ENCODE measurements at regions not wholly inside any gene's neighbourhood (a gene's known extent, or its start where the extent isn't known, plus 50 kb on each side); places are given as distances from the start of the nearest gene placed in this dataset.
"Not testable (repeated sequence)": the region's sequence is repeated elsewhere in the genome, so short reads cannot be mapped to it uniquely, and the experiment has no call there.

DNA sequence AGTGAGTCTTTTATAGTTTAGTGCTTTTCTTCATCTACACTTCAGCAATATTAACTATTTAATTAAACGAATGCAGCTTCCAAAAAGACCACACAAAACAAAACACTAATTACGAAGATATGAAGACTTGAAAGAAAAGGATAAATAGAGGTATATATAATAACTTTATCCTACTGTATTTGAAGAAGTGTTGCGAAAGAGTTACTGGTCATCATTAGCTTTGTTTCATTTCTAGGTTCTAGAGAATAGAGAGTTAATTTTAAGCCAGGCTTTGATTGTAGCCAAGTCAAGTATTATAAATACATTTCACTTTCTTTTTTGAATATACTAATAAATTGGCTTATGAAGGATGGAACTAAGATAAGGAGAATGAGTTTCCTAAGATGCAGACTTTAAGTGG lies 416.8 kb upstream of the GBE1 start:
- H3K9ac ChIP-seq = no peak overlapping the region
- H3K9me3 ChIP-seq (ENCODE audit: low read depth) = no peaks in the 10 kb centered on the region
- in situ Hi-C loops (cut with MboI) = no loop called here
- no peaks in the 10 kb centered on the region for H3K9me2 ChIP-seq (ENCODE audit: insufficient read depth)
- TF ChIP-seq EZH2phosphoT487 (IDR thresholded peaks at IDR 0.05; ENCODE audit: insufficient read depth, low read depth) = no peak
- TF ChIP-seq EZH2 (IDR thresholded peaks at IDR 0.05; ENCODE audit: insufficient read depth, poor library complexity, severe bottlenecking) = no peak
- H4K20me1 ChIP-seq (ENCODE audit: insufficient read depth) = no peaks in the 10 kb centered on the region
- H2AFZ ChIP-seq = no peak overlapping the region
- no peaks in the 10 kb centered on the region for H3K4me1 ChIP-seq (ENCODE audit: insufficient read depth)
- no peaks in the 10 kb centered on the region for H3F3A ChIP-seq (ENCODE audit: insufficient read depth)
- no peaks in the 10 kb centered on the region for H3K36me3 ChIP-seq (ENCODE audit: low read depth)
- no peak overlapping the region for H3K4me2 ChIP-seq (ENCODE audit: unreplicated experiment)
- H3K27ac ChIP-seq = no peak overlapping the region
- no peak overlapping the region for H3K4me3 ChIP-seq
- peaks cover 3% of the 10 kb centered on the region; the same call in 1 of the 2 replicates for H3K27me3 ChIP-seq (replicated peaks; ENCODE audit: insufficient read depth)
- WGBS, 2 experiments (ENCODE audit: low coverage in 1 of 2, low lambda C conversion rate in 2 of 2, missing lambda C conversion rate in 2 of 2) = 26 to 33% methylated on average over 3 of the region's 3 CpGs
- H3K79me2 ChIP-seq (ENCODE audit: insufficient read depth) = no peaks in the 10 kb centered on the region
- no peak for DNase-seq

DNA sequence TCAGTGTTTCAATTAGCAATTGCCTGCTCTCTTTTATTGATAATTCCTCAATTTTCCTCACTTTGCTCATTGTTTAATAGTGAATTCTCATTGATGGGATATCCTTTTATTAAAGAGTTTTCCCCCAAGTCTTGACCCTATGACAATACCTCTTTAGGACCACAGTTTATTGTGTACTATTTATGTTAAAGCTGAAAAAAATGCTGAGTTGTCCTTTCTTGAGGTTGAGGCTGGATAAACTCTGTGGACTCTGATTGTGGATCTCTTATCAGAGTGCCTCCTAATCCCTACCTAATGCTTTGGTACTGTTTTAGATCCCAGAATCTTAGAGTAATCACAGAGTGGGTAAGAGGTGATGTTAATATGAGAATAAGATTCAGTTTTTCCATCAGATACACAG lies 416.3 kb upstream of the GBE1 start:
- no peak overlapping the region for H2AFZ ChIP-seq
- peaks cover 3% of the 10 kb centered on the region; the same call in 1 of the 2 replicates for H3K27me3 ChIP-seq (replicated peaks; ENCODE audit: insufficient read depth)
- H3K27ac ChIP-seq = no peak overlapping the region
- DNase-seq = no peak
- no peaks in the 10 kb centered on the region for H3K4me1 ChIP-seq (ENCODE audit: insufficient read depth)
- H3K79me2 ChIP-seq (ENCODE audit: insufficient read depth) = no peaks in the 10 kb centered on the region
- H3K4me2 ChIP-seq (ENCODE audit: unreplicated experiment) = no peak overlapping the region
- H4K20me1 ChIP-seq (ENCODE audit: insufficient read depth) = no peaks in the 10 kb centered on the region
- no peak for TF ChIP-seq EZH2 (IDR thresholded peaks at IDR 0.05; ENCODE audit: insufficient read depth, poor library complexity, severe bottlenecking)
- no peak for TF ChIP-seq EZH2phosphoT487 (IDR thresholded peaks at IDR 0.05; ENCODE audit: insufficient read depth, low read depth)
- no peak overlapping the region for H3K4me3 ChIP-seq
- no peaks in the 10 kb centered on the region for H3F3A ChIP-seq (ENCODE audit: insufficient read depth)
- in situ Hi-C loops (cut with MboI) = no loop called here
- H3K9me3 ChIP-seq (ENCODE audit: low read depth) = no peaks in the 10 kb centered on the region
- no peak overlapping the region for H3K9ac ChIP-seq
- H3K9me2 ChIP-seq (ENCODE audit: insufficient read depth) = no peaks in the 10 kb centered on the region
- no peaks in the 10 kb centered on the region for H3K36me3 ChIP-seq (ENCODE audit: low read depth)

DNA sequence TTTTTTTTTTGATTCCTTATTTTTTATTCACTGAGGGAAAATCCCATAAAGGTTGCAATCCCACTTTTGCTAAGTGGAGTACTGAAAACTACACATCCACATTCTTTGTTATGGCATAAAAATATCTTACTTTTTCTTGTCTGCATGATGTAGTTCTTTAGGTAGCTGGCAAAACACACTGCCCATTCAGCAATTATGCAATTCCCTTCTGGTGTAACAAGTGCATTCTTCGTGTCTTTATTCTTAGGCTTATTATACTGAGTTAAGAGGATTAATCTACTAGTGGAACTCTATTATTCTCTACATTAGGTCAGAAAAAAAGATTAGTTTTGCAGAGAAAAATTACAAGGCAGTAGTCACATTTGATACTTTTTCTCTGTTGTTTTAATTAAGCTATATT lies 403.8 kb upstream of the GBE1 start:
- Histone ChIP-seq H3K4me1 (ENCODE audit: insufficient read depth) (no peaks in the 10 kb centered on the region), H3K9me2 (ENCODE audit: insufficient read depth) (no peaks in the 10 kb centered on the region), H3K4me3 (no peak overlapping the region), H3K9me3 (ENCODE audit: low read depth) (no peaks in the 10 kb centered on the region), H3F3A (ENCODE audit: insufficient read depth) (no peaks in the 10 kb centered on the region), H3K36me3 (ENCODE audit: low read depth) (no peaks in the 10 kb centered on the region), H3K79me2 (ENCODE audit: insufficient read depth) (no peaks in the 10 kb centered on the region), H3K27me3 (replicated peaks; ENCODE audit: insufficient read depth) (no peaks in the 10 kb centered on the region), H4K20me1 (ENCODE audit: insufficient read depth) (no peaks in the 10 kb centered on the region), H3K27ac (no peak overlapping the region), H3K9ac (no peak overlapping the region), H3K4me2 (ENCODE audit: unreplicated experiment) (no peak overlapping the region), H2AFZ (no peak overlapping the region)
- in situ Hi-C loops (cut with MboI) = no loop called here
- DNase-seq = no peak
- WGBS, 2 experiments (ENCODE audit: low coverage in 1 of 2, low lambda C conversion rate in 2 of 2, missing lambda C conversion rate in 2 of 2) = 86 to 87% methylated on average over 1 of the region's 1 CpG
- TF ChIP-seq EZH2phosphoT487 (IDR thresholded peaks at IDR 0.05; ENCODE audit: insufficient read depth, low read depth) = no peak
- TF ChIP-seq EZH2 (IDR thresholded peaks at IDR 0.05; ENCODE audit: insufficient read depth, poor library complexity, severe bottlenecking) = no peak

GRCh38 chr3:82163907-82164520 lies 402.6 kb upstream of the GBE1 start:
- Histone ChIP-seq H3K79me2 (ENCODE audit: insufficient read depth) (no peaks in the 10 kb centered on the region), H3K27ac (no peak overlapping the region), H3K4me2 (ENCODE audit: unreplicated experiment) (no peak overlapping the region), H3F3A (ENCODE audit: insufficient read depth) (no peaks in the 10 kb centered on the region), H4K20me1 (ENCODE audit: insufficient read depth) (no peaks in the 10 kb centered on the region), H3K27me3 (replicated peaks; ENCODE audit: insufficient read depth) (no peaks in the 10 kb centered on the region), H3K36me3 (ENCODE audit: low read depth) (no peaks in the 10 kb centered on the region), H3K9ac (no peak overlapping the region), H3K4me3 (no peak overlapping the region), H3K9me2 (ENCODE audit: insufficient read depth) (no peaks in the 10 kb centered on the region), H3K9me3 (ENCODE audit: low read depth) (no peaks in the 10 kb centered on the region), H3K4me1 (ENCODE audit: insufficient read depth) (no peaks in the 10 kb centered on the region), H2AFZ (peak overlapping the region; percentile 77)
- peak; percentile 42 for DNase-seq
- 64 to 67% methylated on average over 1 of the region's 1 CpG for WGBS, 2 experiments (ENCODE audit: low coverage in 1 of 2, low lambda C conversion rate in 2 of 2, missing lambda C conversion rate in 2 of 2)
- in situ Hi-C loops (cut with MboI) = no loop called here
- TF ChIP-seq EZH2phosphoT487 (IDR thresholded peaks at IDR 0.05; ENCODE audit: insufficient read depth, low read depth) = no peak
- no peak for TF ChIP-seq EZH2 (IDR thresholded peaks at IDR 0.05; ENCODE audit: insufficient read depth, poor library complexity, severe bottlenecking)

- peaks cover 10% of the 10 kb centered on the region for H3F3A ChIP-seq (ENCODE audit: insufficient read depth)
- H3K9ac ChIP-seq = no peak overlapping the region
- no peaks in the 10 kb centered on the region for H3K27me3 ChIP-seq (replicated peaks; ENCODE audit: insufficient read depth)
- in situ Hi-C loops (cut with MboI) = no loop called here
- peaks cover 13% of the 10 kb centered on the region for H3K4me1 ChIP-seq (ENCODE audit: insufficient read depth)
- H3K4me2 ChIP-seq (ENCODE audit: unreplicated experiment) = peak overlapping the region; percentile 27
- H3K4me3 ChIP-seq = no peak overlapping the region
- no peaks in the 10 kb centered on the region for H3K9me2 ChIP-seq (ENCODE audit: insufficient read depth)
- no peaks in the 10 kb centered on the region for H4K20me1 ChIP-seq (ENCODE audit: insufficient read depth)
- H3K36me3 ChIP-seq (ENCODE audit: low read depth) = no peaks in the 10 kb centered on the region
- DNase-seq = peak; percentile 84
- no peak for TF ChIP-seq EZH2 (IDR thresholded peaks at IDR 0.05; ENCODE audit: insufficient read depth, poor library complexity, severe bottlenecking)
- no peak for TF ChIP-seq EZH2phosphoT487 (IDR thresholded peaks at IDR 0.05; ENCODE audit: insufficient read depth, low read depth)
- peak overlapping the region; percentile 41; the same call in 1 of the 2 replicates for H2AFZ ChIP-seq
- peak overlapping the region; percentile 12; the same call in 1 of the 2 replicates for H3K27ac ChIP-seq
- H3K79me2 ChIP-seq (ENCODE audit: insufficient read depth) = no peaks in the 10 kb centered on the region
- H3K9me3 ChIP-seq (ENCODE audit: low read depth) = no peaks in the 10 kb centered on the region
- 29 to 33% methylated on average over 5 of the region's 5 CpGs for WGBS, 2 experiments (ENCODE audit: low coverage in 1 of 2, low lambda C conversion rate in 2 of 2, missing lambda C conversion rate in 2 of 2)
Measured at GRCh38 chr3:82157952-82158351, 396.5 kb upstream of the GBE1 start.

- H3K79me2 ChIP-seq (ENCODE audit: insufficient read depth); H3K9ac ChIP-seq; H3K4me2 ChIP-seq (ENCODE audit: unreplicated experiment); H3K36me3 ChIP-seq (ENCODE audit: low read depth); H3K9me3 ChIP-seq (ENCODE audit: low read depth); H3K4me3 ChIP-seq; H2AFZ ChIP-seq; H3K9me2 ChIP-seq (ENCODE audit: insufficient read depth); H4K20me1 ChIP-seq (ENCODE audit: insufficient read depth); DNase-seq; H3K27ac ChIP-seq; in situ Hi-C loops (cut with MboI); H3K27me3 ChIP-seq (replicated peaks; ENCODE audit: insufficient read depth): not testable (repeated sequence)
- WGBS, 2 experiments (ENCODE audit: low coverage in 1 of 2, low lambda C conversion rate in 2 of 2, missing lambda C conversion rate in 2 of 2) = 0 to 13% methylated on average over 1 of the region's 1 CpG
- H3K4me1 ChIP-seq (ENCODE audit: insufficient read depth) = peaks cover 13% of the 10 kb centered on the region
- peaks cover 10% of the 10 kb centered on the region for H3F3A ChIP-seq (ENCODE audit: insufficient read depth)
Measured at GRCh38 chr3:82153892-82154291, 392.4 kb upstream of the GBE1 start.
